GM23248 (cell line): ENCODE measurements at regions not wholly inside any gene's neighbourhood (a gene's known extent, or its start where the extent isn't known, plus 50 kb on each side); places are given as distances from the start of the nearest gene placed in this dataset.

ENCODE experiments used
- DNase-seq: peaks from one replicate; pipeline ENCODE4 v3.0.0-alpha.2; 2015
- H2AFZ ChIP-seq: fragments of 200-600 bp; sonication (generic); 2 replicates; pipeline ENCODE4 v1.6.1; 2016; ENCODE audit warnings: antibody characterized with exemption
- H3F3A ChIP-seq: fragments of 200-600 bp; sonication (generic); 2 replicates; pipeline ENCODE4 v1.6.1; 2016; ENCODE audit warnings: mild to moderate bottlenecking, antibody characterized with exemption, mixed run types; ENCODE audit not compliant: insufficient read depth
- H3K27ac ChIP-seq: fragments of 200-600 bp; sonication (generic); 2 replicates; pipeline ENCODE4 v1.5.1; 2016; ENCODE audit warnings: mild to moderate bottlenecking
- H3K27me3 ChIP-seq: fragments of 200-600 bp; sonication (generic); replicated peaks from 2 replicates; pipeline ENCODE4 v1.6.1; 2016; ENCODE audit warnings: mild to moderate bottlenecking; ENCODE audit not compliant: insufficient read depth
- H3K36me3 ChIP-seq: fragments of 200-600 bp; sonication (generic); 2 replicates; pipeline ENCODE4 v1.6.1; 2016; ENCODE audit warnings: low read depth, mild to moderate bottlenecking
- H3K4me1 ChIP-seq: fragments of 200-600 bp; sonication (generic); 2 replicates; pipeline ENCODE4 v1.6.1; 2016; ENCODE audit warnings: mild to moderate bottlenecking; ENCODE audit not compliant: insufficient read depth
- H3K4me2 ChIP-seq: fragments of 200-600 bp; sonication (generic); one replicate; pipeline ENCODE4 v1.6.1; 2016; ENCODE audit warnings: mild to moderate bottlenecking; ENCODE audit not compliant: unreplicated experiment
- H3K4me3 ChIP-seq: fragments of 200-600 bp; sonication (generic); 2 replicates; pipeline ENCODE4 v1.5.1; 2016; ENCODE audit warnings: mild to moderate bottlenecking
- H3K79me2 ChIP-seq: fragments of 200-600 bp; sonication (generic); 2 replicates; pipeline ENCODE4 v1.6.1; 2016; ENCODE audit warnings: mild to moderate bottlenecking; ENCODE audit not compliant: insufficient read depth
- H3K9ac ChIP-seq: fragments of 200-600 bp; sonication (generic); 2 replicates; pipeline ENCODE4 v1.6.1; 2016; ENCODE audit warnings: mild to moderate bottlenecking
- H3K9me2 ChIP-seq: fragments of 200-600 bp; sonication (generic); 2 replicates; pipeline ENCODE4 v1.6.1; 2016; ENCODE audit warnings: mixed run types, mild to moderate bottlenecking, moderate library complexity; ENCODE audit not compliant: insufficient read depth
- H3K9me3 ChIP-seq: fragments of 200-600 bp; sonication (generic); one replicate; pipeline ENCODE4 v1.6.1; 2017; ENCODE audit warnings: low read depth
- H4K20me1 ChIP-seq: fragments of 200-600 bp; sonication (generic); 2 replicates; pipeline ENCODE4 v1.6.0; 2016; ENCODE audit not compliant: insufficient read depth
- EZH2 ChIP-seq: fragments of 200-600 bp; sonication (generic); IDR thresholded peaks from 2 replicates; pipeline ENCODE4 v1.6.1; 2018; ENCODE audit warnings: antibody characterized with exemption, mild to moderate bottlenecking; ENCODE audit not compliant: insufficient read depth, poor library complexity, severe bottlenecking
- EZH2phosphoT487 ChIP-seq: fragments of 200-600 bp; sonication (generic); IDR thresholded peaks from 2 replicates; pipeline ENCODE4 v1.6.1; 2018; ENCODE audit warnings: antibody characterized with exemption, moderate library complexity, mild to moderate bottlenecking, low read depth; ENCODE audit not compliant: insufficient read depth
- WGBS, 2 experiments: methylation state at CpG; one replicate each; pipeline ENCODE4 v1.1.6; 2015 to 2017; ENCODE audit warnings: low lambda C conversion rate in 2 of 2, low coverage in 1 of 2; ENCODE audit errors: missing lambda C conversion rate in 2 of 2; 5-methylcytosine and 5-hydroxymethylcytosine counted together
- in situ Hi-C: fragments of 300-500 bp; cut with MboI; formaldehyde crosslinking; loops from 2 replicates; pipeline ENCODE4 v1.15.0; 2020

GRCh38 chr5:115458416-115458815, 86.2 kb downstream of the FEM1C start:
- no peak overlapping the region for H3K4me2 ChIP-seq
- H3K36me3 ChIP-seq: no peaks in the 10 kb centered on the region
- no peak for DNase-seq
- no peak overlapping the region for H2AFZ ChIP-seq
- no peaks in the 10 kb centered on the region for H3K9me3 ChIP-seq
- in situ Hi-C loops: no loop called here
- 100% methylated on average over 1 of the region's 1 CpG for WGBS, 2 experiments
- no peaks in the 10 kb centered on the region for H3K79me2 ChIP-seq
- H4K20me1 ChIP-seq: no peaks in the 10 kb centered on the region
- peaks cover 61% of the 10 kb centered on the region for H3F3A ChIP-seq
- H3K27me3 ChIP-seq: no peaks in the 10 kb centered on the region
- H3K27ac ChIP-seq: no peak overlapping the region
- H3K9me2 ChIP-seq: no peaks in the 10 kb centered on the region; the same call in 1 of the 2 replicates
- H3K4me1 ChIP-seq: peaks cover 66% of the 10 kb centered on the region
- H3K4me3 ChIP-seq: no peak overlapping the region
- no peak for TF ChIP-seq EZH2phosphoT487
- no peak for TF ChIP-seq EZH2
- no peak overlapping the region for H3K9ac ChIP-seq

- Histone ChIP-seq H3K4me1 (peaks cover 71% of the 10 kb centered on the region), H3K9me2 (no peaks in the 10 kb centered on the region; the same call in 1 of the 2 replicates), H3F3A (peaks cover 64% of the 10 kb centered on the region), H2AFZ (no peak overlapping the region), H3K27ac (no peak overlapping the region), H3K4me2 (no peak overlapping the region), H3K4me3 (no peak overlapping the region), H3K9me3 (no peaks in the 10 kb centered on the region), H3K27me3 (no peaks in the 10 kb centered on the region), H3K9ac (no peak overlapping the region), H4K20me1 (no peaks in the 10 kb centered on the region), H3K79me2 (no peaks in the 10 kb centered on the region), H3K36me3 (no peaks in the 10 kb centered on the region)
- DNase-seq: no peak
- in situ Hi-C loops: no loop called here
- 70 to 74% methylated on average over 4 of the region's 4 CpGs for WGBS, 2 experiments
- no peak for TF ChIP-seq EZH2phosphoT487
- no peak for TF ChIP-seq EZH2
These were observed 86.6 kb downstream of the FEM1C start for GRCh38 chr5:115458003-115458409.

DNA sequence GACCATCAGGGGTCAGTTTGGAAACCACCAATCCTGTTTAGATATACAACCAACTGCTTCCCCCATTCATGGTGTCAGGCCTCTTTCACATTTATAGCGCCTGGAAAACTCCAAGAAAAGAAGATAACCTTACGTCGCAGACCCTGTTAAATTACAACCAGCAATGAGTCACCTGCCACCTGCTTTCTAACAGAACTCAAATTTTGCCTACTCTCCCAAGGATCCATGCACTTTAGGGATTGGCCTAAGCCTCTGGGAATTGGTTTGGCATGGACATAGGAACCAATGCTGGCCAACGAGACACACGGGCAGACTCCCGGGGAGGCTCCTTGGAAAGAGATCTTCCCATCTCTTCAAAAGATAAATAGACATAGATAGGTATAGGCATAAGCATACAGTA, 87.0 kb downstream of the FEM1C start:
- in situ Hi-C loops: no loop called here
- no peak overlapping the region for H3K4me3 ChIP-seq
- no peaks in the 10 kb centered on the region for H3K36me3 ChIP-seq
- H3K4me2 ChIP-seq: no peak overlapping the region
- H3K4me1 ChIP-seq: peaks cover 74% of the 10 kb centered on the region
- H3F3A ChIP-seq: peaks cover 65% of the 10 kb centered on the region
- H4K20me1 ChIP-seq: no peaks in the 10 kb centered on the region
- no peaks in the 10 kb centered on the region; the same call in 1 of the 2 replicates for H3K9me2 ChIP-seq
- no peak overlapping the region for H3K27ac ChIP-seq
- H3K9me3 ChIP-seq: no peaks in the 10 kb centered on the region
- H3K79me2 ChIP-seq: no peaks in the 10 kb centered on the region
- TF ChIP-seq EZH2: no peak
- no peak for TF ChIP-seq EZH2phosphoT487
- DNase-seq: no peak
- H3K9ac ChIP-seq: no peak overlapping the region
- H3K27me3 ChIP-seq: no peaks in the 10 kb centered on the region
- H2AFZ ChIP-seq: no peak overlapping the region
- WGBS, 2 experiments: 67 to 75% methylated on average over 6 of the region's 6 CpGs

DNA sequence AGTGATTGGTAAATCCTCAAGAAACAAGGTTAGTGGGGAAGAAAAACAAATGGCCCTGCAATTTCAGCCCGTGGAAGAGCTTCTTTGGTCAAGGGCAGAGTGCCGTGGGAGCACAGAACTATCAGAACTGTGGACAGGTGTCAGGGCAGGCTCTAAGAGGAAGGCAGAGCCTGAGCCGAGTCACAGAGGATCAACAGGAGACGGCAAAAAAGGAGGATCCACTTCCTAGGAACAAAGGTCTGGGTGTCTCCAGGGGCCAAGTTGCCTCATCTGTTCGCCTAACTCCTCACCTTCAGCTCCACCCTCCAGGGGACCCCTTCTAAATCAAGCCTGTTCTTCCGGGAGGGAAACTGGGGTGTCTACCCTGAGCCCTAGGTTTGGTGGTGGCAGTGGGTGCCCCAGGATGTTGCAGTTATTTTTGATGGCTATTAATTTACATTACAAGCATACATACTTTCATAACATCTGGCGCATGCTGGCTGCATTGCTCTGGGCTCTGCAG, 88.0 kb downstream of the FEM1C start:
- Histone ChIP-seq H3K9ac (no peak overlapping the region), H3K27me3 (no peaks in the 10 kb centered on the region), H3K9me2 (no peaks in the 10 kb centered on the region), H4K20me1 (no peaks in the 10 kb centered on the region), H3K36me3 (no peaks in the 10 kb centered on the region), H3K4me1 (peaks cover 74% of the 10 kb centered on the region), H3K4me2 (no peak overlapping the region), H3K79me2 (no peaks in the 10 kb centered on the region), H2AFZ (no peak overlapping the region), H3F3A (peaks cover 63% of the 10 kb centered on the region), H3K9me3 (no peaks in the 10 kb centered on the region), H3K27ac (no peak overlapping the region), H3K4me3 (no peak overlapping the region)
- no peak for DNase-seq
- in situ Hi-C loops: no loop called here
- TF ChIP-seq EZH2phosphoT487: no peak
- TF ChIP-seq EZH2: no peak
- 93 to 98% methylated on average over 7 of the region's 7 CpGs for WGBS, 2 experiments

DNA sequence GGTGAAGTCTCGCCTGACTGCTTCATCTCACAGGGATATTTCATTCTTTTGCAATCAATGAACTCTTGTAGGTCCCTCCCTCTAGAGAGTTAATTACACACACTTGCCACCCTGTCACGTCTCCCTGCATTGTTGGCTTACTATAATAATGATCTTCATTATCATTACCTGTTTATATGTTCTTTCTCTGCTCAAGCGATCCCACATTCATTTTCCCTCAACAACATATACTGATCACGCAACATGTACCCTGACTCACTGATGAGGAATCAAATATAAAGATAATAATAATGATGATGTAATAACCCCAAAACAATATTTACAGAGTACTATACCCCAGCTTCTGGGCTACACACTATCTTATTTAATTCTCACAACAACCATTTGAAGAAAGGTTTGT, 88.5 kb downstream of the FEM1C start:
- TF ChIP-seq EZH2phosphoT487 (no peak), EZH2 (no peak)
- DNase-seq: no peak
- H4K20me1 ChIP-seq: no peaks in the 10 kb centered on the region

More for the DNA sequence above, 88.5 kb downstream of the FEM1C start:
- Histone ChIP-seq H3K4me1 (peaks cover 74% of the 10 kb centered on the region), H3K79me2 (no peaks in the 10 kb centered on the region), H3F3A (peaks cover 63% of the 10 kb centered on the region), H2AFZ (no peak overlapping the region), H3K36me3 (no peaks in the 10 kb centered on the region), H3K9me3 (no peaks in the 10 kb centered on the region), H3K27me3 (no peaks in the 10 kb centered on the region), H3K9me2 (no peaks in the 10 kb centered on the region), H3K4me3 (no peak overlapping the region), H3K27ac (no peak overlapping the region), H3K4me2 (no peak overlapping the region), H3K9ac (no peak overlapping the region)
- WGBS, 2 experiments: 95% methylated on average over 4 of the region's 4 CpGs
- in situ Hi-C loops: no loop called here
